Endothelial cell of umbilical vein (primary cell): ENCODE measurements at regions not wholly inside any gene's neighbourhood (a gene's known extent, or its start where the extent isn't known, plus 50 kb on each side); places are given as distances from the start of the nearest gene placed in this dataset.

Experiments
- BruUV-seq: library from RNA; stranded (reverse); fragments of 400-500 nt; replicated peaks from 2 replicates; lab custom pipeline; 2021; lab: Mats Ljungman, UMichigan
- CTCF ChIA-PET: fragments of 300-600, 350-600 bp; sonication (Branson Sonifier 250); formaldehyde crosslinking; loops from one replicate; lab custom pipeline; 2021; ENCODE audit warnings: antibody characterized with exemption, inconsistent platforms; lab: Charles Lee
- POLR2A ChIA-PET: fragments of 300-600, 350-600 bp; sonication (Branson Sonifier 250); formaldehyde crosslinking; loops from one replicate; lab custom pipeline; 2021; ENCODE audit warnings: antibody characterized with exemption, inconsistent platforms; lab: Charles Lee
- DNase-seq: peaks from one replicate; pipeline ENCODE4 v3.0.0-alpha.2; 2011; ENCODE audit warnings: low read depth, low spot score
- FAIRE-seq: peaks from 2 replicates; lab custom pipeline; 2011; peaks lifted over from hg19 to GRCh38; lab: Jason Lieb, UNC
- H2AFZ ChIP-seq: 2 replicates; pipeline ENCODE4 v1.6.0; 2012; ENCODE audit warnings: low read depth, low read length, control low read depth, inconsistent platforms
- H3K27ac ChIP-seq: 2 replicates; pipeline ENCODE4 v1.5.1; 2011; ENCODE audit warnings: low read depth, mild to moderate bottlenecking, control low read depth, low read length, moderate library complexity; ENCODE audit not compliant: insufficient read depth
- H3K27me3 ChIP-seq, 2 experiments: 2 replicates each; pipeline versions ENCODE4 v1.6.0 to v1.6.1; 2011; ENCODE audit warnings: low read length in 2 of 2, mixed read lengths in 1 of 2; ENCODE audit not compliant: control insufficient read depth in 2 of 2, insufficient read depth in 2 of 2
- H3K36me3 ChIP-seq, 2 experiments: 2 replicates in 1 of 2; 3 replicates in 1 of 2; pipeline ENCODE4 v1.5.1; 2011; ENCODE audit warnings: low read length in 2 of 2, mild to moderate bottlenecking in 1 of 2, moderate library complexity in 1 of 2; ENCODE audit not compliant: control insufficient read depth in 2 of 2, insufficient read depth in 2 of 2; ENCODE audit errors: extremely low read depth in 1 of 2
- H3K4me1 ChIP-seq: 3 replicates; pipeline ENCODE4 v1.5.1; 2011; ENCODE audit warnings: mild to moderate bottlenecking, low read length; ENCODE audit not compliant: control insufficient read depth, insufficient read depth; ENCODE audit errors: extremely low read depth
- H3K4me2 ChIP-seq: 2 replicates; pipeline ENCODE4 v1.6.1; 2011; ENCODE audit warnings: low read length, control low read depth, mixed read lengths; ENCODE audit not compliant: insufficient read depth
- H3K4me3 ChIP-seq, 3 experiments: fragments of 200-600 bp in 1 of 3; sonication (generic), shearing (Covaris generic) in 1 of 3; replicated peaks in 1 of 3; 2 replicates each; pipeline ENCODE4 v1.5.1; 2011 to 2016; ENCODE audit warnings: control low read depth in 3 of 3, low read length in 3 of 3, mild to moderate bottlenecking in 2 of 3, inconsistent platforms in 1 of 3, low read depth in 1 of 3, moderate library complexity in 1 of 3; ENCODE audit not compliant: insufficient read depth in 1 of 3
- H3K79me2 ChIP-seq: 2 replicates; pipeline ENCODE4 v1.6.0; 2012; ENCODE audit warnings: low read length, inconsistent platforms; ENCODE audit not compliant: control insufficient read depth, insufficient read depth
- H3K9ac ChIP-seq: replicated peaks from 2 replicates; pipeline ENCODE3; 2011; ENCODE audit warnings: low read length, control low read depth; ENCODE audit not compliant: insufficient read depth; ENCODE audit errors: extremely low read depth
- H3K9me1 ChIP-seq: replicated peaks from 3 replicates; pipeline ENCODE4 v1.6.0; 2011; ENCODE audit warnings: mild to moderate bottlenecking, low read length; ENCODE audit not compliant: control insufficient read depth, insufficient read depth; ENCODE audit errors: extremely low read depth
- H3K9me3 ChIP-seq: replicated peaks from 2 replicates; pipeline ENCODE4 v1.5.1; 2012; ENCODE audit warnings: low read length, inconsistent platforms; ENCODE audit not compliant: control insufficient read depth, insufficient read depth
- H4K20me1 ChIP-seq: replicated peaks from 2 replicates; pipeline ENCODE3; 2011; ENCODE audit warnings: mild to moderate bottlenecking, low read length; ENCODE audit not compliant: control insufficient read depth, insufficient read depth; ENCODE audit errors: extremely low read depth
- EZH2 ChIP-seq: IDR thresholded peaks from 2 replicates; pipeline ENCODE4 v1.6.1; 2012; ENCODE audit warnings: borderline replicate concordance, low read depth, mild to moderate bottlenecking, moderate library complexity, low read length, inconsistent platforms; ENCODE audit not compliant: severe bottlenecking
- FOS ChIP-seq: IDR thresholded peaks from 2 replicates; pipeline ENCODE4 v1.6.1; 2011; ENCODE audit warnings: mild to moderate bottlenecking, low read length, moderate library complexity, borderline replicate concordance; ENCODE audit not compliant: insufficient read depth
- GATA2 ChIP-seq: IDR thresholded peaks from 2 replicates; pipeline ENCODE4 v1.7.0; 2011; ENCODE audit warnings: low read depth, mild to moderate bottlenecking, moderate library complexity, mixed read lengths, low read length; ENCODE audit not compliant: insufficient read length, insufficient read depth
- JUN ChIP-seq: IDR thresholded peaks from 2 replicates; pipeline ENCODE4 v1.6.1; 2011; ENCODE audit warnings: borderline replicate concordance, low read depth; ENCODE audit not compliant: insufficient read length, insufficient read depth
- MYC ChIP-seq: IDR thresholded peaks from one replicate; pipeline ENCODE4 v1.6.1; 2011; ENCODE audit warnings: mild to moderate bottlenecking, low read depth, low read length
- POLR2A ChIP-seq: IDR thresholded peaks from 2 replicates; pipeline ENCODE4 v1.6.1; 2012; ENCODE audit warnings: low read depth, mild to moderate bottlenecking, control low read depth, low read length
- POLR2AphosphoS5 ChIP-seq: IDR thresholded peaks from 2 replicates; pipeline ENCODE4 v1.6.1; 2012; ENCODE audit warnings: low read depth, mild to moderate bottlenecking, control low read depth, low read length, moderate library complexity; ENCODE audit not compliant: insufficient read depth
- dilution Hi-C: fragments of 300-500 bp; cut with MboI; formaldehyde crosslinking; loops from one replicate; pipeline ENCODE4 v1.15.0; 2019; ENCODE audit warnings: low sequenced_read_pairs; ENCODE audit not compliant: extremely low pct_ligation_motif_present
- intact Hi-C: fragments of 100-400 bp; cut with micrococcal nuclease; formaldehyde crosslinking; loops from one replicate; pipeline ENCODE4 v1.10.0; 2022
- TF ChIP-seq, protein P1 (sequence below), 2 donors: IDR thresholded peaks; 1 replicate in 1 of 2; 2 replicates in 1 of 2; pipeline ENCODE4 v1.5.1; 2011; ENCODE audit warnings: low read length in 2 of 2, mild to moderate bottlenecking in 2 of 2, moderate library complexity in 2 of 2, control low read depth in 1 of 2, inconsistent platforms in 1 of 2, low read depth in 1 of 2; ENCODE audit not compliant: insufficient read depth in 1 of 2; ENCODE audit errors: extremely low read depth in 1 of 2
- TF ChIP-seq, protein P2 (sequence below): IDR thresholded peaks from 2 replicates; pipeline ENCODE4 v1.6.1; 2011; ENCODE audit not compliant: insufficient read depth, insufficient read length

- H3K9me1 ChIP-seq = no peaks in the 10 kb centered on the region
- no TSS peak for BruUV-seq
- H3K27me3 ChIP-seq = no peaks in the 10 kb centered on the region
- no peaks in the 10 kb centered on the region for H4K20me1 ChIP-seq
- H3K4me3 ChIP-seq = no peak overlapping the region
- H3K4me1 ChIP-seq = no peaks in the 10 kb centered on the region
- FAIRE-seq = no peak
- intact Hi-C loops (no loop called here), dilution Hi-C loops (no loop called here)
- no peak overlapping the region for H3K4me2 ChIP-seq
- no peak overlapping the region for H3K9ac ChIP-seq
- H2AFZ ChIP-seq = no peak overlapping the region
- ChIA-PET CTCF (interaction anchor here (1.4 kb wide), 1 partner anchor 9 kb away, joined by 3 read pairs; no protein-coding TSS in a partner anchor), POLR2A (no interaction called here)
- no peaks in the 10 kb centered on the region for H3K79me2 ChIP-seq
- TF ChIP-seq, protein P1, sequence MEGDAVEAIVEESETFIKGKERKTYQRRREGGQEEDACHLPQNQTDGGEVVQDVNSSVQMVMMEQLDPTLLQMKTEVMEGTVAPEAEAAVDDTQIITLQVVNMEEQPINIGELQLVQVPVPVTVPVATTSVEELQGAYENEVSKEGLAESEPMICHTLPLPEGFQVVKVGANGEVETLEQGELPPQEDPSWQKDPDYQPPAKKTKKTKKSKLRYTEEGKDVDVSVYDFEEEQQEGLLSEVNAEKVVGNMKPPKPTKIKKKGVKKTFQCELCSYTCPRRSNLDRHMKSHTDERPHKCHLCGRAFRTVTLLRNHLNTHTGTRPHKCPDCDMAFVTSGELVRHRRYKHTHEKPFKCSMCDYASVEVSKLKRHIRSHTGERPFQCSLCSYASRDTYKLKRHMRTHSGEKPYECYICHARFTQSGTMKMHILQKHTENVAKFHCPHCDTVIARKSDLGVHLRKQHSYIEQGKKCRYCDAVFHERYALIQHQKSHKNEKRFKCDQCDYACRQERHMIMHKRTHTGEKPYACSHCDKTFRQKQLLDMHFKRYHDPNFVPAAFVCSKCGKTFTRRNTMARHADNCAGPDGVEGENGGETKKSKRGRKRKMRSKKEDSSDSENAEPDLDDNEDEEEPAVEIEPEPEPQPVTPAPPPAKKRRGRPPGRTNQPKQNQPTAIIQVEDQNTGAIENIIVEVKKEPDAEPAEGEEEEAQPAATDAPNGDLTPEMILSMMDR (IDR thresholded peaks at IDR 0.05; ENCODE audit: extremely low read depth in 1 of 2, insufficient read depth in 1 of 2, low read depth in 1 of 2, low read length in 2 of 2) = no peak
- TF ChIP-seq POLR2A = no peak
- no peak for TF ChIP-seq POLR2AphosphoS5
- TF ChIP-seq, protein P2, sequence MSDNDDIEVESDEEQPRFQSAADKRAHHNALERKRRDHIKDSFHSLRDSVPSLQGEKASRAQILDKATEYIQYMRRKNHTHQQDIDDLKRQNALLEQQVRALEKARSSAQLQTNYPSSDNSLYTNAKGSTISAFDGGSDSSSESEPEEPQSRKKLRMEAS = no peak
- TF ChIP-seq MYC = no peak
- TF ChIP-seq EZH2 = no peak
- no peak for TF ChIP-seq JUN
- TF ChIP-seq FOS = no peak
- TF ChIP-seq GATA2 = no peak
- H3K36me3 ChIP-seq = no peaks in the 10 kb centered on the region
- no peak overlapping the region for H3K27ac ChIP-seq
- H3K9me3 ChIP-seq = no peaks in the 10 kb centered on the region
- DNase-seq = no peak
Observed at GRCh38 chr1:60903591-60903990, 178.8 kb upstream of the NFIA start.
